ENCODE measurements at regions not wholly inside any gene's neighbourhood (a gene's known extent, or its start where the extent isn't known, plus 50 kb on each side); places are given as distances from the start of the nearest gene placed in this dataset.

DNA sequence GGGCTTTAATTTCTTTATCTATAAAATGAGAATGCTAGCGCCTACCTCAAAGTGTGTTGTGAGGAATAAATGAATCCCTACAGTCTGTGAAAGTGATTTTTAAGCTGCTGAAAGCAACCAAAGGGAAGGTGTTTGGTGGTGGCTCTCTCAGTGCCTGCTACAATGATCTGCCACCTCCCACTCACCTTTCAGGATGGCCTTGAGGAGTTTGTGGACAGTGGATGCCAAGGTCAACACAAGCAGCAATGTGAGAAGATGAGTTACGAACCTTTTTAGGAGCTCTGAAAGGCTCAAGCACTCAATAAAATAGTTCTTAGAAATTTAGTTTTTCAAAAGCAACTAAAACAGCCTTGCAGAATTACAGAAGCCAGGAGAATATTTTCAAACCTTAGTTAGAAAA, 176.6 kb upstream of the DPT start:
- ATAC-seq (ENCODE audit: poor library complexity) (no peak), DNase-seq (no peak)
- intact Hi-C loops (cut with DNase I): no loop called here

DNA sequence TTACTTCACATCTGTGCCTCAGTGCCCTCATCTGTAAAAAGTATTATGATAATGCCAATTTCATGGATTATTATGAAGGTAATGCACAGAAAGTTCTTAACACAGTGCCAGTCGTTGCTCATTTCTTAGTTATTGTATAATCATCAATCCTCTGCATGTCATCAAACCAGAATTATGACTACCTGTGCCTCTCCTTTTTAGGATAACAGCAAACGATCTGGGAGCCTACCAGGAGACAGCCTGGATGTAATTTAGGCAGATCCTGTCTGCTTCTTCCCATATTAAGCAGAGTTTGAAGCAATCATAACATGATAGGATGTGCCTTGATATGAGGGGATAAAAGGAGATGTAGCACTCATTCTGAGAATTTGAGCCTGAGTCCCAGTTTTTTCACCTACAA, 177.4 kb upstream of the DPT start:
- intact Hi-C loops (cut with DNase I): no loop called here
- no peak for DNase-seq
- no peak for ATAC-seq (ENCODE audit: poor library complexity)

DNA sequence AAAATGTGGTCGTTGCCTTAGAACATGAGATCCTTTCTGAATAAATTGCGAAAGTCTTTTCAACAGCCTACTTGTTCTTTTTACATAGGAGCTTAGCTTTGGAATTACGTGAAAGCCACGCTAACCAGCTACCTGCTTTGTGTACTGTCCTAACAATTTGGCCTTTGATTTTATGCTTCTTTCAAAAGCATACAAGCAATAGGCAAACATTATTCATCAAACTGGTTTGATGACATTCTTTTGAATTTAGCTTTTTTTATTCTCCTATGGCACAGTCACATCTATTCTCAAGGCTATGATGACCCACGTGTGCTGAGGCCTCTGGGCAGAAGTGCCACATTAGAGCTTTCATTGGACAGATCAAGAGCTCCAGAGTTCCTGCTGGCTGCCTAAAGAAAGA, 178.0 kb upstream of the DPT start:
- ATAC-seq (ENCODE audit: poor library complexity): no peak
- DNase-seq: no peak
- intact Hi-C loops (cut with DNase I): no loop called here

DNA sequence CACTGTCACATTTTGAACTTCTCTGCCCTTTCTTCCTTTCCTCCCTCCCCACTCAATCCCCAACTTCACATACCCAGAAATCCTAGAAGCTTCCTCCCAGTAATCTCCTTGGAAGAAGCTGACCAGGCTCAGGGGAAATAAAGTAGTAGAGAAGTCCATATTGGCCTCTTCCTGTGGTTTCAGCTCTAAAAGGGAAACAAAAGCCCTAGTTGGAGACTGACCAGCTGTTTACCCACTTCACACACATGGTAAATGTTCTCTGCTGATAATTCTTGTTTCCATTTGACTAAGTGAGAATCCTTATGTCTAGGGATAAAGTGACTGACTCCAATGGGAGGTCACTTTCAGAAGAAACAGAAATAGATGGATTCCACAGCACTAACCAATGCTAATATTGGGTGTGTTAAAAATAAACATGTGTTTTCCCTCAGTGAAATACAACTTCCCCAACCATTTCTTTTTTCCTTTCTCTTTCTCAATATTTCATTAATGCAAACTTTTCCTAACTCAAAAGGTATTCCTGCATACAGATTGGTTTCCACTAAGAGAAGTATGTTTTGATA, 178.9 kb upstream of the DPT start:
- intact Hi-C loops (cut with DNase I): no loop called here
- DNase-seq: no peak
- ATAC-seq (ENCODE audit: poor library complexity): peak; percentile 60

DNA sequence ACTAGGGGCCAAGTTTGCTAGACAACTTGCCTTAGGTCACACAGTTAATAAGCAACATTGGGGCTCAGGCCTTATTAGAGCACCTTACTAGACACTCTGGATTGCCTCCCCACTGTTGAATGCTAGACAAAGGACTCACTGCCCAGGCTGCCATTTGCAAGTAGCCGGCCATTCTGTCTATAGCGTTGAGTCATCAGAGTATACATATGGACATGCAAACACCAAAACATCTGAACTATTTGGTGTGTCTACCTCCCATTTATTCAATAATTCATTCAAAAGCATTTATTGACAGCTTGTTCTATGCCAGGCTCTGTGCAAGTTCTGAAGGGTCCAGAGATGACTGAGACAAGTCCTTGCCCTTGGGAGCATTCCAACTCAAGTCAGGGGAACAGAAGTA, 181.4 kb upstream of the DPT start:
- intact Hi-C loops (cut with DNase I): no loop called here
- ATAC-seq (ENCODE audit: poor library complexity) (no peak), DNase-seq (no peak)

DNA sequence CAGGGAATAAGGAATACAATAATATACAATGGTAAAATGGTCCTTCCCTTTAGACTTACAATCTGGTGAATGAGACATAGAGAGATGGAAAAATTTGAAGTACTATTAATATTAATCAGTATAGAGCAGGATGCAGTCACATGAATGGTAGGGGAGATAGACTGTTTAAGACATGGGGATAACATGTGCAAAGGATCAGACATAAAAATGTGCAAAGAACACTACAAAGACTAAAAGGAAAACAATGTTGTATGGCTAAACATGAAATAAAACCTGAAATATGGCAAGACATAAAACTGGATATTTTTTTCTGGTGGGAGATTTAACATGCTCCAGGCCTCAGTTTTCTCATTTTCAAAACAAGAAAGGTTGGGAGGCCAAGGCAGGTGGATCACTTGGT, 182.4 kb upstream of the DPT start:
- intact Hi-C loops (cut with DNase I): no loop called here
- no peak for ATAC-seq (ENCODE audit: poor library complexity)
- DNase-seq: no peak

DNA sequence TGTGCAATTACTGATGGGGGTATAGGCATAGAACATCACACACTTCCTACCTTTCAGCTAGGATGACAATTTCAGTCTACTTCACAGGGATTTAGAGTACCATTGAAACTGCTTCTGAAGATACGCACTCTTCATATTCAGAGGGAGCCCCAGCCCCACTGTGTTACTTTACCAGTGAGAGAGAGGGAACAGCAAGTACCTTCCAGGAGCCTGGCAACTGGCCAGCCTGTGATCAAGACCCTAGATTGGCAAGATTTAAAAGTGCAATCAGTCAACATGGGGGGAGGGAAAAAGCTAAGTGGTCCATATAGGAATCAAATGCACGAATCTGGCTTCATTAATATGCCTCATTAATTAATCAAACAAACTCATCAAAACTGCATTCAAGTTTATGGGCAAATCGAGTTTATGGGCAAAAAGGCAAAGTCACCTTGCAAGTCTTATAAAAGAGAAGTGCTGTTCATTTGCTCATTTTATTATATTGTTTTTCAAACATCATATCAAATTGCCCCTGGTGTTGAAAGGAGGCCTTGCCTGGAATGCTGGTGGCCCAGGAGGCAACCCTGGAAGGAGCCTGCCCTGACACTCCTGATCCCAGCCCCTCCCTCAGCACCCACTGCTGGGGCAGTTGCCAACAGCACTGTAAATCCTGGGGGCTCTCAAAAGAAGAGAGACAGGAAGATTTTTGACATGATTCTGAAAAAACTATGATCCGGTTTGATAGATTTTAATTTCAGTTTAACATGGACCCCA, 184.9 kb upstream of the DPT start:
- DNase-seq (no peak), ATAC-seq (ENCODE audit: poor library complexity) (no peak)
- intact Hi-C loops (cut with DNase I): no loop called here

DNA sequence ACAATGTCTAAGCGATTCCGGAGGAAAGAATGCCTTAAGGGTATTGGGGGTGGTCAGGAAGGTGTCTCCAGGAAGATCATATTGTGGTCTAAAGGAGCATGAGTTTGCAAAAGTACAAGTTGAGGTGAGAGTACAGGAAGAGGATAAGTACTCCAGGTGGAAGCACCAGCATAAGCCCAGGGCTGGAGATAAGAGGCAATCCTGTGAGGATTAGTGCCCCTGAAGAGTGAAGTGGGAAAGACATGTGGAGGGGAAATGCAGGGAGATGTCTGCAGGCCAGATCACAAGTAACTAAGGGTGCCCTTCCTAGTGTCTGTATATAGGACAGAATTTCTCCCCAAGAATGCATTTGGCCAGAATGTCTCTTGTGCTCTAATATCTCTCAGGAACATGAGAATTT, 188.3 kb upstream of the DPT start:
- DNase-seq (no peak), ATAC-seq (ENCODE audit: poor library complexity) (no peak)
- intact Hi-C loops (cut with DNase I): no loop called here

DNA sequence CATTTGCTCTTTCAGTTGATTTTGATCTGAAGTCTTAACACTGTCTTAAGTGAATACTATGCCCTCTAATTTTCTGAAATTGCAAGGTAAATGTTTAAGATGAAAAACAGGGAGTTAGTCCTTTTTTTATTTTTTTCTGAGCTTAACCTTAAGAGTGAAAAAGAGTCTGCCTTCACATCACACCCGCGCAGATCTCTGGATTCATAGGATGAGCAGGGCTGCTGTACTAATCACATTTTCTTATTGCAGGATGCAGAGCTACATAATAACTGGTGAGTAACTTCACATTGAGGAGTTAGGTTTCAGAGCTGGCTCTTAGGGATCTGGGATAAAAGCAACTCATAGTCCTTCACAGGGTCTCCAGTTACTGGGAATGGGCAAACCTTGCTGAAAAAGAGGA, 188.7 kb upstream of the ATP1B1 start:
- intact Hi-C loops (cut with DNase I): no loop called here
- ATAC-seq (ENCODE audit: poor library complexity) (no peak), DNase-seq (no peak)

DNA sequence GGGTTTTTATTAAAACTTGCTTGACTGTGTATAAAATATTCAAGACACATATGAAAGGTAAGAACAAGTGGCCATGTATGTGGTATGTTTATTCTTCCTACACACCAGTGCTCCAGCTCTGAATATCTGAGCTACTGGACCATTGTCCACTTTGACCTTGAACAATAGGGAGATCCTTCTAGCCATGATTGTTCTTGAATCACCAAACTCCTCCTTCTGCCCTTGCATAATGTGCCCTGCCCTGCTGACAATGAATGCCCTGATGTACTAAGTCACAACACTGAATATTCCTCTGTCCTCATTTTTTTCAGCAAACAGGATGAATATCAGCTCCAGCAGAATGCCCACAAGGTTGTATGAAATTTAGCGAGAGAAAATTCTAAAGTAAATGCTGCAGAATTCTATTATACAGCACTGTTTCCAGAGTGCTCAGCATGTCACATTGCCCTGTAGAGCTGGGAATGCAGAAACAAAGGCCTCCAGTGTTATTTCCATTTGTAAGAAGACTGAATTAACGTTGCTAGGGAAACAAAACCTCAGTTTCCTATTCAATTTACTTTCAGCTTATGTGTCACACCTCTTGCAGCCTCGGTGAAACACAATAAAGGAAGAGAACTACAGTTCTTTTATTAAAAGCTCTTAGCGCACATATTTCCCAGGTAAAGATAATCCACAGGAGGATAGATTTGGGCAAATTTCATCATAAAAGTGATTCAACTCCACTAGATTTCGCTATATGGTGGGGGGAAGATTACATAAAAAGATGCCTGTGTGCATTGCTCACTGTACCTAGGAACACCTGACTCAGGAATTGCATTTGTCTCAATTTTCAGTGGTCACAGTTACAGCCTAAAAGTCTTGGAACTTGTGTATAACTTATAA, 187.4 kb upstream of the ATP1B1 start:
- ATAC-seq (ENCODE audit: poor library complexity) (no peak), DNase-seq (no peak)
- intact Hi-C loops (cut with DNase I): no loop called here

DNA sequence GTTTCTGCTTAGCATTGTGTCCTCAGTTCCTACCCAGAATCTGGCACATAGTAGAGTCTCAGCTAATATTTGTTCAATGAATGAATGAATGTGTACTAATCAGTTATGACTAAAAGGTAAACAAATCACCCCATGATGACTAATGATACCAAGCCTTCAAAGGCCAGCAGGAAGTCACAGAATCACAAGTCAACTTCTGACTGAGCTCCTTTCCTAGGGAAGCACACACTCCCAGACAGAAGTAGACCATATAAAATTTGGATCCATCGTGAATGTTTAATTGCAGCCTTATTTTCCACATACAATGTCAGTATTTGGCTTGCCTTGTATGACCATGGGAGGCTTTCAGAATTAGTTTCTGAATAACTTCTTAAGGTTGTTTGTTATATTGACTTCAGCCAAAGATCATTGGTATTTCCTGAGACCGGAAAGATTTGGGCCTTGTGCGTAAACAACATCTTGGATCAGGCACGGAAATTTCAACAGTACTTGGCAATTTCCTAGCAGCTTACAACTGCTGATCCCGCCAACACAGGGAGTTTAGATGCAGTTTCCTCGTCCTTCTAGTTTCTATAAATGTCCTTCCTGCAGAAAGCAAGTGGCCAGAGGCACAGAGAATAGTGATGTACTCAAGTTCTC, 185.9 kb upstream of the ATP1B1 start:
- intact Hi-C loops (cut with DNase I): no loop called here
- ATAC-seq (ENCODE audit: poor library complexity) (peak; percentile 86), DNase-seq (no peak)

DNA sequence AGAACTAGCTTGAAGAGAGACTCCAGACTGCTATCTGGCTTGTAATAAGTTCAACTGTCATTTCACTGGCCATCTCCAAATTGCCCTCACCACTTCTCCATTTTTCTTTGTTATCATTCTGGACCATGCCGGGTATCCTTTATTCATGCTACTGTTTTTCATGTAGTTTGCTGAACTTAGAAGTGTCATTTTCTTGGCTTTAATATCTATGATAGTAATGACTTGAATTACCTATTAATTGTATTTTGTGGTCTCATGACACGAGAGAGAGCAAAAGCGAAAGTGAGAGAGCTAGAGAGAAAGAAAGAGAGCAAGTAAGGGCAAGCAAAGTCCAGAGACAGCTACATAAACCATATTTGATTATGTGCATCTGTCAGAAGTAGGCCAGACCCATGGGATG, 184.9 kb upstream of the ATP1B1 start:
- DNase-seq: no peak
- intact Hi-C loops (cut with DNase I): no loop called here

DNA sequence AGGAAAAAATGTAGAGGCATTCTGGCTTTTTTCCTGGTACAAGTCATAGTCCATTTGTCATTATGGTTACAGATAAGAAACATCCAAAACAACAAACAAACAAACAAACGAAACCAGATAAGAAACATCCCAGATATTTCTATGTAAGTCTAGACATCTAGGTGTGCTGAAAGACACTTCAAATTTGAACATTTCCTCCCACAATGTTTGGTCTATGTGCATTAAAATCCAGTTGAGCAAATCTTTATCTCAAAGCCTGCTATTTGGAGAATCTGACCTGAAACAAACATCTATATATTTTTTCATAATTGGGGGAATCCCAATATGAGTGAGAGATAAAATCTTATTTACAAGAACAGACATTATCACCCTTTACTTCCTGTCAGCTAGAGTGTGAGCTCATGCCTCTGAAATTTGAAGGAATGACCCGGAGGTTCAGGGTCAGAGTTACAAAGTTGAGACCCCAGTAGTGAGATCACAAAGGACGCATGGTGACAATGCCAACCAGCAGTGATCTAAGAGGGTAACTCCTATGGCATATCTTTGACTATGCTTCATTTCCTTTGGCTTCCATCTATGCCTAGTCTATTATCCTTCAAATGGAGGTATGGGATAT, 182.9 kb upstream of the ATP1B1 start:
- no peak for ATAC-seq (ENCODE audit: poor library complexity)
- DNase-seq: no peak
- intact Hi-C loops (cut with DNase I): no loop called here

More for the DNA sequence above, 184.9 kb upstream of the ATP1B1 start:
- no peak for ATAC-seq (ENCODE audit: poor library complexity)

DNA sequence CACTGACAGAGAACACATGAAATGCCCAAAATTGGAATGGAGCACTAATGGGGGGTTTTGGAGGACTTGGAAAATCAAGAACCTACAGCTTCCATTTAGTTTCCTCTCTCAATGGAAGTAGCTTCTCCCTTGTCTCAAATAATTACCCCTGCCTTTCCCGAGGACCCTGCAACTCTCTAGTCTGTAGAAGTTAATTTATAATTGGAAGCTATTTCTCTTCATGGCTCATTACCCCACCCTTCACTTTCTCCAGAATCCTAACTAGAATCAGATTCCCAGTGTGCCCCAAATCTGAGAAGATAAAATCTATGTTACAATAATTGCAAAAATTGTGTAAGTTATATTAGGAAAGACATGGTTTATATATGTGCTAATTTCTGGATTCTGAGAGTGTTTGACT, 181.5 kb upstream of the ATP1B1 start:
- ATAC-seq (ENCODE audit: poor library complexity) (no peak), DNase-seq (no peak)
- intact Hi-C loops (cut with DNase I): no loop called here

DNA sequence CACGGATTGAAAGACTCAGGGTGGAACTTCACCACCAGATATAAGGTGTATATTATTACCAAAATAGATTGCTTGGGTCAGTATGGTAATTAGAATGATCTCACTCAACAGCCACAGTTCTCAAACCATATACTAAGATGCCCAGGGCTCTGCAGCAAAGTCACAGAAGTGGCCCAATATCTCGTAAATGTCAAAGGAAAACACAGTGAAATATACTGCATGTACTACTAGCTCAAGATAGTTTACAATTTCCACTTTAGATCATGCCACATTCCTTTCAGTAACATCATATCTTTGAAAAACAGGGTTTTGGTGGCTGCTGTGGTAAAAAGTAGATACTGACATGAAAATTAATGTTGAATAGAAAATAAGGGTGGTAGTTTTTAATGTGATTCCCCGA, 180.3 kb upstream of the ATP1B1 start:
- no peak for ATAC-seq (ENCODE audit: poor library complexity)
- intact Hi-C loops (cut with DNase I): no loop called here
- no peak for DNase-seq

DNA sequence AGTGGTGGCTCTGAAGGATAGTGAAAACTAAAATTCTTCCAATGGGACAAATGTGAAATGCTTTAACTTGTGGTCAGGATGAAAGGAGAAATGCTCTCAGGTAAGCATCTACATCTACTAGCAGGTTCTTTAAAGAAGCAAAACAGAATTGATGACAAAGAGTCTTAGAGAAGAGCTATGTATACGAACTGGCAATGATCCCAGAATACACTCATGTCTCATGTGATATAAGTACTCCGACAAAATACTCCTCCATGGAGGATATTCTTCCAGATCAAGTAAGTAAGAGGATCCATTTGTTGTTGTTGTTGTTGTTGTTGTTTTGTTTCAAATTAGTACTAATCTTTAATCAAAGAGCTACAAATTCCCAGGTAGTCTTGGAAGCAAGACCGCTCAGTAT, 174.0 kb upstream of the ATP1B1 start:
- intact Hi-C loops (cut with DNase I): no loop called here
- DNase-seq: no peak
- no peak for ATAC-seq (ENCODE audit: poor library complexity)

DNA sequence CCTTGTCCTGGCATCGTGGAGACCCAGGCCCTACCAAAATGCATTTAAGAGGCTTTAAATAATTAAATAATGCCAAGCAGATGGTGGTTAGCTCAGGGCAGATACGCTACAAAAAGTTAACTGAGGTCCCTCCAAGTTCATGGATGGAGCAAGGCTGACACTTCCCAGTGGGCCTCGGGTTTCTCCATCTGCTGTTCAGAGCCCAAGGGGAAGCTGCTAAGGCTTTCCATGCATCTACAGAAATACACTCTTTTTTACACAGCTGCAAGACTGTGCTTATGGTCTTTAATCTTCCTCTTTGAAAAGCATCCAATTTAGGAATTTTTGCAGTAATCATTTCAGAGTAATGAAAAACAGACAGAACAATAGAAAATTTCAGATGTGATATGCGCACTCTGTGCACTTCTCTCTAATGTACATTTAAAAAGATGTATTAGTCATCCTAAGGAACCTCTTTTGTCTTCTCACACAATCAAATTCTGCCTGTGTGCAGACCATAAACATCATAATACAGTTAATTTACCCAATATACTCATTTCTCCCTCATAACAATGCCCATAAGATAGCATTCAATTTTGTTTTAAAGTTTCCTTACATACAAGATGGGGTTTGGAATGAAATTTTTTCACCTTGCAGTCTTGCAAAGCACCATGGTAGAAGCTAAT, 173.2 kb upstream of the ATP1B1 start:
- no peak for DNase-seq
- intact Hi-C loops (cut with DNase I): no loop called here
- no peak for ATAC-seq (ENCODE audit: poor library complexity)

DNA sequence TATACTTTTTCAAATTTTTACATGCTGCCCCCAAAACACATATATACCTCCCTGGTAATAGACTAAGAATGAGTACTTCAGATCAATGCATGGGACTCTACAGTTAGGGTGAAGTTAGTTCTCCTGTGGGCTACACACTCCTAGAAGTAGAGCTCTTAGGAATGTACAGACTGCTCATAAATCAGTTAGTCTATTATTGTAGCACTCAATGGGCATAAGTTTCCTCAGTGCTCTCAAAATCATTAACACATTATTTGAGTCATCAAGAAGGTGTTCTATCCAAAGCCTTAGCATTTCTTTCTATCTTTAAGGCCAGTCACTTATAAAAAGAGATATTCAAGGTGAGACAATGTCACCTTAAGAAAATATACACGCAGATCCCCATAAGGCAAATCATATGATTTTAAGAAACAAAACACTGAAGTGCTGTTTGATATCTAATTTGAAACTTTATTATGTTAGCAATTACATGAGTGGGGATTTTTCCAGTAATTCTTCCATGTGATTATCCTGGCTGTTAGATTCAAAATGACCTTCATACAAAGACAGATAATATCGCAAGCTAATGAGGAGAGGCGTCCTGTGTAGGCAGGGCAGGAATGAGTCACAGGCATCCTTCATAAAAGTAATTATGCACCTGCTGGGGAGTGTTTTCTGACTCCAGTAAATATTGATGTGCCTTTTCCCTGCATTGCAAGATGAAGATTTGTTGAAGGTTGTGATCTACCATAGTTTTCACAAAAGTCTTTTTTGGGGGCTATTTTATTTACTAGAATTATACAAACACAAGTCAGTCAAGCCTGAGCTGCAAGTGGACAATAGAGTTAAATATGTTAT, 167.2 kb upstream of the ATP1B1 start:
- intact Hi-C loops (cut with DNase I): no loop called here
- ATAC-seq (ENCODE audit: poor library complexity) (no peak), DNase-seq (no peak)
